IMR-90 (cell line): ENCODE measurements at regions not wholly inside any gene's neighbourhood (a gene's known extent, or its start where the extent isn't known, plus 50 kb on each side); places are given as distances from the start of the nearest gene placed in this dataset.

Source experiments
- ATAC-seq: fragments of 200-7000 bp; cut with Tn5 transposase; 2 replicates; pipeline ENCODE4 v1.9.1; 2020; ENCODE audit warnings: low read depth, mild to moderate bottlenecking, moderate library complexity
- BruUV-seq: library from RNA; stranded (reverse); fragments of 400-500 nt; replicated peaks from 2 replicates; lab custom pipeline; 2021; lab: Mats Ljungman, UMichigan
- CTCF ChIA-PET: fragments of 300-600 bp; formaldehyde crosslinking; extraction: SDS; loops from one replicate; lab custom pipeline; 2021; ENCODE audit warnings: antibody characterized with exemption; lab: Yijun Ruan, JAX
- POLR2A ChIA-PET: fragments of 300-600 bp; sonication (Branson Sonifier 250); formaldehyde crosslinking; loops from one replicate; lab custom pipeline; 2022; ENCODE audit warnings: antibody characterized with exemption; ENCODE audit not compliant: unreplicated experiment; lab: Charles Lee
- DNase-seq: peaks from one replicate; pipeline ENCODE4 v3.0.0; 2013
- H2AFZ ChIP-seq: replicated peaks from 2 replicates; pipeline ENCODE3; 2013; ENCODE audit warnings: low read length, mild to moderate bottlenecking; ENCODE audit not compliant: poor library complexity
- H2AK5ac ChIP-seq: 2 replicates; pipeline ENCODE4 v1.6.1; 2013; ENCODE audit warnings: low read depth, low read length, inconsistent platforms
- H2AK9ac ChIP-seq: replicated peaks from 2 replicates; pipeline ENCODE3; 2013; ENCODE audit warnings: mild to moderate bottlenecking, low read depth, low read length, moderate library complexity; ENCODE audit not compliant: poor library complexity
- H2BK120ac ChIP-seq: 2 replicates; pipeline ENCODE4 v1.6.1; 2013; ENCODE audit warnings: low read depth, low read length, inconsistent platforms
- H2BK15ac ChIP-seq: 3 replicates; pipeline ENCODE4 v1.6.1; 2013; ENCODE audit warnings: low read depth, low read length, inconsistent platforms
- H2BK20ac ChIP-seq: 2 replicates; pipeline ENCODE4 v1.6.1; 2013; ENCODE audit warnings: low read depth, mild to moderate bottlenecking, inconsistent platforms, low read length, moderate library complexity
- H2BK5ac ChIP-seq: 2 replicates; pipeline ENCODE4 v1.6.1; 2013; ENCODE audit warnings: mild to moderate bottlenecking, low read depth, low read length, inconsistent platforms; ENCODE audit not compliant: poor library complexity, severe bottlenecking
- H3K14ac ChIP-seq: replicated peaks from 2 replicates; pipeline ENCODE4 v1.6.1; 2013; ENCODE audit warnings: low read depth, low read length, inconsistent platforms
- H3K18ac ChIP-seq: 2 replicates; pipeline ENCODE4 v1.6.1; 2013; ENCODE audit warnings: low read depth, low read length, control low read depth
- H3K23ac ChIP-seq: 2 replicates; pipeline ENCODE4 v1.6.1; 2013; ENCODE audit warnings: low read depth, low read length, inconsistent platforms
- H3K27ac ChIP-seq: 2 replicates; pipeline ENCODE4 v1.5.1; 2013; ENCODE audit warnings: mild to moderate bottlenecking, control low read depth, low read length; ENCODE audit not compliant: insufficient read depth
- H3K27me3 ChIP-seq: 2 replicates; pipeline ENCODE4 v1.6.1; 2013; ENCODE audit warnings: low read length; ENCODE audit not compliant: control insufficient read depth, insufficient read depth
- H3K36me3 ChIP-seq: 2 replicates; pipeline ENCODE4 v1.6.1; 2013; ENCODE audit warnings: low read length, mixed read lengths; ENCODE audit not compliant: control insufficient read depth, insufficient read depth
- H3K4ac ChIP-seq: 2 replicates; pipeline ENCODE4 v1.6.1; 2013; ENCODE audit warnings: low read depth, low read length, inconsistent platforms
- H3K4me1 ChIP-seq: 2 replicates; pipeline ENCODE4 v1.6.1; 2013; ENCODE audit warnings: low read length, mixed read lengths; ENCODE audit not compliant: control insufficient read depth, insufficient read depth
- H3K4me2 ChIP-seq: 2 replicates; pipeline ENCODE4 v1.6.1; 2013; ENCODE audit warnings: low read depth, mild to moderate bottlenecking, control low read depth, low read length, moderate library complexity
- H3K4me3 ChIP-seq: 2 replicates; pipeline ENCODE4 v1.5.1; 2013; ENCODE audit warnings: low read depth, mild to moderate bottlenecking, control low read depth, low read length, moderate library complexity; ENCODE audit not compliant: insufficient read depth
- H3K56ac ChIP-seq: 2 replicates; pipeline ENCODE4 v1.6.1; 2013; ENCODE audit warnings: low read length, inconsistent platforms; ENCODE audit not compliant: insufficient read depth; ENCODE audit errors: extremely low read depth
- H3K79me1 ChIP-seq, 2 experiments: 2 replicates each; pipeline ENCODE4 v1.6.1; 2013; ENCODE audit warnings: low read length in 2 of 2, inconsistent platforms in 1 of 2, low read depth in 1 of 2
- H3K9ac ChIP-seq: 2 replicates; pipeline ENCODE4 v1.6.1; 2013; ENCODE audit warnings: low read depth, low read length, control low read depth
- H3K9me1 ChIP-seq: 2 replicates; pipeline ENCODE4 v1.6.1; 2013; ENCODE audit warnings: low read length, inconsistent platforms; ENCODE audit not compliant: insufficient read depth
- H3K9me3 ChIP-seq: 2 replicates; pipeline ENCODE4 v1.6.1; 2013; ENCODE audit warnings: low read length; ENCODE audit not compliant: control insufficient read depth, insufficient read depth
- H4K20me1 ChIP-seq: 2 replicates; pipeline ENCODE4 v1.6.1; 2013; ENCODE audit warnings: low read length, inconsistent platforms; ENCODE audit not compliant: insufficient read depth
- H4K5ac ChIP-seq: 2 replicates; pipeline ENCODE4 v1.6.1; 2013; ENCODE audit warnings: mild to moderate bottlenecking, low read depth, low read length, control low read depth
- H4K8ac ChIP-seq, 2 experiments: 2 replicates each; pipeline ENCODE4 v1.6.1; 2013; ENCODE audit warnings: low read depth in 2 of 2, low read length in 2 of 2, control low read depth in 1 of 2, inconsistent platforms in 1 of 2
- H4K91ac ChIP-seq: 2 replicates; pipeline ENCODE4 v1.6.1; 2013; ENCODE audit warnings: low read depth, low read length, inconsistent platforms; ENCODE audit not compliant: insufficient read depth
- BHLHE40 ChIP-seq: fragments of 150-350 bp; IDR thresholded peaks from 2 replicates; pipeline ENCODE4 v1.6.1; 2016; ENCODE audit warnings: mild to moderate bottlenecking, low read depth, low read length
- CHD1 ChIP-seq: IDR thresholded peaks from 2 replicates; pipeline ENCODE4 v1.6.1; 2012; ENCODE audit warnings: low read depth, low read length, improper control_type of control experiment
- NFE2L2 ChIP-seq: fragments of 150-350 bp; IDR thresholded peaks from 2 replicates; pipeline ENCODE4 v1.6.1; 2016; ENCODE audit warnings: low read depth, mild to moderate bottlenecking, low read length
- POLR2A ChIP-seq: IDR thresholded peaks from 2 replicates; pipeline ENCODE4 v1.6.1; 2012; ENCODE audit warnings: mild to moderate bottlenecking, low read depth, low read length
- RCOR1 ChIP-seq: IDR thresholded peaks from 2 replicates; pipeline ENCODE4 v1.6.1; 2012; ENCODE audit warnings: mild to moderate bottlenecking, low read length, improper control_type of control experiment; ENCODE audit not compliant: insufficient replicate concordance
- RFX5 ChIP-seq: IDR thresholded peaks from 2 replicates; pipeline ENCODE4 v1.8.0; 2012; ENCODE audit warnings: low read depth, mild to moderate bottlenecking, low read length, moderate library complexity
- USF2 ChIP-seq: fragments of 150-350 bp; IDR thresholded peaks from 2 replicates; pipeline ENCODE4 v1.6.1; 2017; ENCODE audit warnings: mild to moderate bottlenecking, antibody characterized with exemption, low read length, low read depth
- WGBS, 2 experiments: methylation state at CpG; one replicate each; pipeline versions ENCODE4 v1.1.5 to v1.1.7; 2013; ENCODE audit warnings: missing lambda C conversion rate in 2 of 2; ENCODE audit not compliant: insufficient read length in 1 of 2; ENCODE audit errors: extremely low coverage in 2 of 2; 5-methylcytosine and 5-hydroxymethylcytosine counted together
- dilution Hi-C: fragments of 300-500 bp; cut with HindIII; formaldehyde crosslinking; loops from one replicate; pipeline ENCODE4 v1.14.3; 2018; ENCODE audit warnings: low sequenced_read_pairs; ENCODE audit not compliant: unreplicated experiment
- in situ Hi-C: fragments of 300-500 bp; cut with MboI; formaldehyde crosslinking; loops from 3 replicates; pipeline ENCODE4 v1.14.3; 2019; ENCODE audit warnings: low sequenced_read_pairs, inconsistent platforms, mixed read lengths
- intact Hi-C: fragments of 100-400 bp; cut with micrococcal nuclease; formaldehyde crosslinking; loops from 2 replicates; pipeline ENCODE4 v1.10.0; 2022

- no peak overlapping the region for H3K4me3 ChIP-seq
- ChIA-PET POLR2A (no interaction called here), CTCF (interaction anchor here (0.6 kb wide), 1 partner anchor 255 kb away, joined by 3 read pairs; no protein-coding TSS in a partner anchor)
- no peak overlapping the region for H2AK5ac ChIP-seq
- WGBS, 2 experiments: 67% methylated on average over 1 of the region's 5 CpGs; no CpG with 5 or more reads in 1 of the 2 experiments
- no TSS peak for BruUV-seq
- H4K20me1 ChIP-seq: no peaks in the 10 kb centered on the region
- in situ Hi-C loops: no loop called here
- no peak for ATAC-seq
- no peak overlapping the region for H3K56ac ChIP-seq
- H3K9me1 ChIP-seq: no peaks in the 10 kb centered on the region
- no peak overlapping the region for H2BK15ac ChIP-seq
- no peak overlapping the region for H4K5ac ChIP-seq
- no peaks in the 10 kb centered on the region for H3K36me3 ChIP-seq
- no peak overlapping the region for H2AK9ac ChIP-seq
- no peak overlapping the region for H3K27ac ChIP-seq
- H2AFZ ChIP-seq: no peak overlapping the region
- H2BK5ac ChIP-seq: no peak overlapping the region
- no peak overlapping the region for H3K14ac ChIP-seq
- H3K79me1 ChIP-seq: no peaks in the 10 kb centered on the region
- TF ChIP-seq USF2 (no peak), RFX5 (no peak), RCOR1 (no peak), CHD1 (no peak), BHLHE40 (no peak), POLR2A (no peak), NFE2L2 (no peak)
- peaks cover 3% of the 10 kb centered on the region for H3K27me3 ChIP-seq
- H4K8ac ChIP-seq: no peak overlapping the region
- no peak overlapping the region for H2BK120ac ChIP-seq
- H4K91ac ChIP-seq: no peak overlapping the region
- H3K4me2 ChIP-seq: no peak overlapping the region
- DNase-seq: no peak
- no peaks in the 10 kb centered on the region for H3K9me3 ChIP-seq
- no peak overlapping the region for H2BK20ac ChIP-seq
- no peak overlapping the region for H3K23ac ChIP-seq
- intact Hi-C loops: no loop called here
- dilution Hi-C loops: no loop called here
- H3K4me1 ChIP-seq: no peaks in the 10 kb centered on the region
- no peak overlapping the region for H3K18ac ChIP-seq
- H3K4ac ChIP-seq: no peak overlapping the region
- no peak overlapping the region for H3K9ac ChIP-seq
Observed at GRCh38 chr17:13244513-13244912, 226.7 kb upstream of the ELAC2 start.
